Cardiac fibroblast (primary cell): ENCODE measurements at regions not wholly inside any gene's neighbourhood (a gene's known extent, or its start where the extent isn't known, plus 50 kb on each side); places are given as distances from the start of the nearest gene placed in this dataset.

Experiments
- DNase-seq, 2 donors: peaks; one replicate each; pipeline versions ENCODE4 v3.0.0 to v3.0.0-alpha.2; 2010; ENCODE audit warnings: low read depth in 2 of 2
- H3K4me3 ChIP-seq, 2 donors: replicated peaks in 1 of 2; 1 replicate in 1 of 2; 2 replicates in 1 of 2; pipeline ENCODE4 v1.5.1; 2011; ENCODE audit warnings: low read depth in 2 of 2, low read length in 2 of 2, mild to moderate bottlenecking in 2 of 2, moderate library complexity in 1 of 2
- TF ChIP-seq, protein P1 (sequence below): IDR thresholded peaks from one replicate; pipeline ENCODE4 v1.5.1; 2011; ENCODE audit warnings: low read depth, mild to moderate bottlenecking, low read length, inconsistent platforms

- TF ChIP-seq, protein P1, sequence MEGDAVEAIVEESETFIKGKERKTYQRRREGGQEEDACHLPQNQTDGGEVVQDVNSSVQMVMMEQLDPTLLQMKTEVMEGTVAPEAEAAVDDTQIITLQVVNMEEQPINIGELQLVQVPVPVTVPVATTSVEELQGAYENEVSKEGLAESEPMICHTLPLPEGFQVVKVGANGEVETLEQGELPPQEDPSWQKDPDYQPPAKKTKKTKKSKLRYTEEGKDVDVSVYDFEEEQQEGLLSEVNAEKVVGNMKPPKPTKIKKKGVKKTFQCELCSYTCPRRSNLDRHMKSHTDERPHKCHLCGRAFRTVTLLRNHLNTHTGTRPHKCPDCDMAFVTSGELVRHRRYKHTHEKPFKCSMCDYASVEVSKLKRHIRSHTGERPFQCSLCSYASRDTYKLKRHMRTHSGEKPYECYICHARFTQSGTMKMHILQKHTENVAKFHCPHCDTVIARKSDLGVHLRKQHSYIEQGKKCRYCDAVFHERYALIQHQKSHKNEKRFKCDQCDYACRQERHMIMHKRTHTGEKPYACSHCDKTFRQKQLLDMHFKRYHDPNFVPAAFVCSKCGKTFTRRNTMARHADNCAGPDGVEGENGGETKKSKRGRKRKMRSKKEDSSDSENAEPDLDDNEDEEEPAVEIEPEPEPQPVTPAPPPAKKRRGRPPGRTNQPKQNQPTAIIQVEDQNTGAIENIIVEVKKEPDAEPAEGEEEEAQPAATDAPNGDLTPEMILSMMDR, result no peak
- no peak overlapping the region for H3K4me3 ChIP-seq
- no peak for DNase-seq
Measured at GRCh38 chr7:52726493-52726892, 308.9 kb upstream of the POM121L12 start.

- H3K4me3 ChIP-seq, result no peak overlapping the region
- no peak for DNase-seq
- TF ChIP-seq, protein P1, result no peak
Measured at GRCh38 chr7:52723606-52724005, 311.8 kb upstream of the POM121L12 start.

GRCh38 chr7:52720856-52721255, 314.6 kb upstream of the POM121L12 start:
- no peak overlapping the region for H3K4me3 ChIP-seq
- DNase-seq, result no peak
- TF ChIP-seq, protein P1, result no peak

DNA sequence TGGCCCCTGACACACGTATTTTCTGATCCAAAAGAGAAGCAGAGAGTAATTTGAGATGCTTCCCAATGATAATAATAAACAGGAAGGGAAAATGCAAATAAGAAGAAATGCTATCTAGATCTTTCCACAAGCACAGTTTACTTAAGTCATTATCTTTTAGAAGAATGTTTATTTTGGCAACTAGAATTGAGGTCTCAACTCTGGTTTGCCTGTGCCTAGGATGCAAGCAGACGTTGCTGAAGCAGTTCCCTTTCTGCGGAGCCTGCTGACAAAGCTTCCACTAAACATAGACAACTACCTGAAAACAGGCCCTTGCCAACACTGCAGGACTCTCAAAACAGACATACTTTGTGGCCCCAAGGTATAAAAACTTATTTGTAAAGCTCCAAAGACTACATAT, 315.8 kb upstream of the POM121L12 start:
- no peak for DNase-seq
- TF ChIP-seq, protein P1, result no peak
- no peak overlapping the region for H3K4me3 ChIP-seq

DNA sequence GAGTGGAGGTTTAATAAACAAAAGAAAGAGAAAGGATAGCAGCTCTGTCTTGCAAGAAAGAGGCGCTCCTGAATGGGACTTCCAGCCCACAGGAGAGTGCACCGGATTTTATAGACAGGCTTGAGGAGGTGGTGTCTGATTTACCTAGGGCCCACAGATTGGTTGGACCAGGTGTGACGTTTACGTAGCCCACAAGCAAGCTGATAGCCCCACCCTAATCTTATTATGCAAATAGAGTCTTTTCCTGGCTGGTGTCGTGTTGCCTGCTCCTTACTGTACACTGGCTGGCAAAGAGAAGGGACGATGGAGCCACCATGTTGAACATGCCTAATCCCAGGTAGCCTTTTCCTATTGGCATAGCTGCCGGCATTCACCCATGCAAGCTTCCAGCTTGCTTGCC, 319.7 kb upstream of the POM121L12 start:
- TF ChIP-seq, protein P1, result no peak
- no peak for DNase-seq
- no peak overlapping the region for H3K4me3 ChIP-seq

GRCh38 chr7:52712938-52713337, 322.5 kb upstream of the POM121L12 start:
- no peak overlapping the region for H3K4me3 ChIP-seq
- TF ChIP-seq, protein P1, result no peak
- DNase-seq, result no peak

DNA sequence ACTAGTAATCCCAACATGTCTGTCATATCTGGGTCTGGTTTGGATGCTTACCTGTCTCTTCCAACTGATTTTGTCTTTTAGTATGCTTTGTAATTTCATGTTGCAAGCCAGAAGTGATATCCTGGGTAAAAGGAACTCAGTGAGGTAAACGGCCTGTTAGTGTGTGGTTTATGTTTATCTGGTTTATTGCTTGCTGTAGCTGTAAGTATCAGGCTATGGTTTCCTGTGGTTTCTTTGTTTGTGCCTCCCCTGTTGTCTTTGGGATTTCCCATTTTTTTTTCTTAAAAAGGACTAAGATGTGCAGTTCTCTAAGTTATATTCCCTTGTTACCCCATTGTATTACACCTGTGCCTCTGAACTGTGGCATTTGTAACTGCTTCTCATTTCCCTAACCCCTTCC, 323.5 kb upstream of the POM121L12 start:
- no peak overlapping the region for H3K4me3 ChIP-seq
- no peak for DNase-seq

More for the DNA sequence above, 323.5 kb upstream of the POM121L12 start:
- TF ChIP-seq, protein P1, result no peak
